Superior temporal gyrus (tissue), 1 donor: ENCODE measurements at regions not wholly inside any gene's neighbourhood (a gene's known extent, or its start where the extent isn't known, plus 50 kb on each side); places are given as distances from the start of the nearest gene placed in this dataset.
"Not testable (repeated sequence)": the region's sequence is repeated elsewhere in the genome, so short reads cannot be mapped to it uniquely, and the experiment has no call there.

Experiments used
- DNase-seq: peaks from one replicate; pipeline ENCODE4 v3.0.0-alpha.2; 2016; ENCODE audit errors: extremely low spot score

GRCh38 chr10:23493711-23494110 lies 54.8 kb downstream of the OTUD1 start:
- no peak for DNase-seq

- peak; percentile 33 for DNase-seq
These were observed 57.9 kb downstream of the OTUD1 start for GRCh38 chr10:23496727-23497126.

- no peak for DNase-seq
These were observed 60.7 kb downstream of the OTUD1 start for GRCh38 chr10:23499372-23500132.

- no peak for DNase-seq
These were observed 67.1 kb downstream of the OTUD1 start for GRCh38 chr10:23505797-23506465.

GRCh38 chr10:23512355-23513058 lies 73.6 kb downstream of the OTUD1 start:
- no peak for DNase-seq

- DNase-seq, result not testable (repeated sequence)
These were observed 74.7 kb downstream of the OTUD1 start for GRCh38 chr10:23513621-23514020.

- DNase-seq, result no peak
These were observed 75.4 kb downstream of the OTUD1 start for GRCh38 chr10:23514321-23514720.

GRCh38 chr10:23516530-23516929 lies 77.7 kb downstream of the OTUD1 start:
- peak; percentile 74 for DNase-seq

- no peak for DNase-seq
These were observed 78.3 kb downstream of the OTUD1 start for GRCh38 chr10:23517155-23517554.

- DNase-seq, result no peak
These were observed 82.9 kb downstream of the OTUD1 start for GRCh38 chr10:23521735-23522134.

GRCh38 chr10:23522345-23522744 lies 83.5 kb downstream of the OTUD1 start:
- no peak for DNase-seq

- DNase-seq, result no peak
These were observed 84.4 kb downstream of the OTUD1 start for GRCh38 chr10:23523251-23523650.

GRCh38 chr10:23525406-23525805 lies 86.5 kb downstream of the OTUD1 start:
- peak; percentile 71 for DNase-seq

GRCh38 chr10:23528419-23528818 lies 89.5 kb downstream of the OTUD1 start:
- DNase-seq, result no peak

GRCh38 chr10:23529625-23530024 lies 90.8 kb downstream of the OTUD1 start:
- DNase-seq, result no peak

GRCh38 chr10:23530079-23530478 lies 91.2 kb downstream of the OTUD1 start:
- DNase-seq, result no peak

GRCh38 chr10:23533212-23533611 lies 94.3 kb downstream of the OTUD1 start:
- DNase-seq, result no peak

GRCh38 chr10:23534326-23534725 lies 95.5 kb downstream of the OTUD1 start:
- no peak for DNase-seq

- no peak for DNase-seq
These were observed 95.9 kb downstream of the OTUD1 start for GRCh38 chr10:23534761-23535160.

- no peak for DNase-seq
These were observed 96.5 kb downstream of the OTUD1 start for GRCh38 chr10:23535381-23535780.

- no peak for DNase-seq
These were observed 100.1 kb downstream of the OTUD1 start for GRCh38 chr10:23538968-23539367.

- peak; percentile 42 for DNase-seq
These were observed 101.6 kb downstream of the OTUD1 start for GRCh38 chr10:23540401-23541030.
